H1 (cell line): ENCODE measurements at regions not wholly inside any gene's neighbourhood (a gene's known extent, or its start where the extent isn't known, plus 50 kb on each side); places are given as distances from the start of the nearest gene placed in this dataset.

Experiments used
- CTCF ChIA-PET: fragments of 300-600 bp; sonication (Branson Sonifier 250); formaldehyde crosslinking; loops from one replicate; lab custom pipeline; 2021; ENCODE audit not compliant: partially characterized antibody; lab: Charles Lee
- POLR2A ChIA-PET: fragments of 300-600 bp; sonication (Branson Sonifier 250); formaldehyde crosslinking; loops from one replicate; lab custom pipeline; 2021; ENCODE audit warnings: inconsistent platforms; ENCODE audit not compliant: partially characterized antibody; lab: Charles Lee
- DNase-seq, 2 experiments: peaks; one replicate each; pipeline versions ENCODE4 v3.0.0 to v3.0.0-alpha.2; 2010 to 2022; ENCODE audit warnings: low spot score in 2 of 2, low read depth in 1 of 2, mixed read lengths in 1 of 2
- FAIRE-seq: peaks from 2 replicates; lab custom pipeline; 2011; peaks lifted over from hg19 to GRCh38; lab: Jason Lieb, UNC
- H2AFZ ChIP-seq: 2 replicates; pipeline ENCODE4 v1.8.1; 2012; ENCODE audit warnings: low read length, inconsistent platforms
- H2AK5ac ChIP-seq: 2 replicates; pipeline ENCODE4 v1.6.1; 2013; ENCODE audit warnings: low read depth, low read length
- H2BK120ac ChIP-seq: replicated peaks from 2 replicates; pipeline ENCODE3; 2013; ENCODE audit warnings: low read depth, low read length, inconsistent platforms
- H2BK12ac ChIP-seq: 2 replicates; pipeline ENCODE4 v1.6.1; 2013; ENCODE audit warnings: low read depth, low read length
- H2BK15ac ChIP-seq: 2 replicates; pipeline ENCODE4 v1.6.1; 2013; ENCODE audit warnings: low read length
- H2BK20ac ChIP-seq: 2 replicates; pipeline ENCODE4 v1.6.1; 2013; ENCODE audit warnings: low read length
- H2BK5ac ChIP-seq: 2 replicates; pipeline ENCODE4 v1.6.1; 2013; ENCODE audit warnings: low read depth, low read length
- H3K14ac ChIP-seq: 2 replicates; pipeline ENCODE4 v1.6.1; 2013; ENCODE audit warnings: inconsistent platforms; ENCODE audit not compliant: insufficient read length
- H3K18ac ChIP-seq: 2 replicates; pipeline ENCODE4 v1.6.1; 2013; ENCODE audit warnings: low read length; ENCODE audit errors: extremely low read depth
- H3K23ac ChIP-seq: 2 replicates; pipeline ENCODE4 v1.6.1; 2013; ENCODE audit warnings: inconsistent platforms; ENCODE audit not compliant: insufficient read length
- H3K23me2 ChIP-seq: 2 replicates; pipeline ENCODE4 v1.6.1; 2013; ENCODE audit warnings: low read depth, low read length
- H3K27ac ChIP-seq: 2 replicates; pipeline ENCODE4 v1.6.1; 2011; ENCODE audit warnings: low read depth, low read length, inconsistent platforms
- H3K27me3 ChIP-seq, 4 experiments: replicated peaks in 1 of 4; 1 replicate in 1 of 4; 2 replicates in 3 of 4; pipeline versions ENCODE4 v1.6.1 to v1.8.1; 2011 to 2013; ENCODE audit warnings: low read length in 3 of 4, mild to moderate bottlenecking in 3 of 4, inconsistent platforms in 2 of 4, mixed read lengths in 2 of 4, moderate library complexity in 1 of 4; ENCODE audit not compliant: control insufficient read depth in 3 of 4, insufficient read depth in 3 of 4; ENCODE audit errors: extremely low read depth in 1 of 4
- H3K36me3 ChIP-seq, 4 experiments: 2 replicates each; pipeline versions ENCODE4 v1.6.1 to v1.8.1; 2011 to 2013; ENCODE audit warnings: mild to moderate bottlenecking in 4 of 4, low read length in 3 of 4, moderate library complexity in 2 of 4, control low read depth in 1 of 4, inconsistent platforms in 1 of 4; ENCODE audit not compliant: insufficient read depth in 4 of 4, control insufficient read depth in 2 of 4
- H3K4ac ChIP-seq: replicated peaks from 2 replicates; pipeline ENCODE3; 2013; ENCODE audit warnings: low read length, low read depth, mixed read lengths, inconsistent platforms; ENCODE audit not compliant: insufficient read length
- H3K4me1 ChIP-seq, 4 experiments: replicated peaks in 1 of 4; 1 replicate in 1 of 4; 2 replicates in 3 of 4; pipeline versions ENCODE4 v1.6.1 to v1.8.1; 2011 to 2013; ENCODE audit warnings: low read length in 3 of 4, inconsistent platforms in 2 of 4, mixed read lengths in 1 of 4; ENCODE audit not compliant: insufficient read depth in 4 of 4, control insufficient read depth in 3 of 4
- H3K4me2 ChIP-seq, 2 experiments: 2 replicates each; pipeline versions ENCODE4 v1.6.1 to v1.8.1; 2011 to 2013; ENCODE audit warnings: low read depth in 2 of 2, low read length in 2 of 2, control low read depth in 1 of 2, inconsistent platforms in 1 of 2, mild to moderate bottlenecking in 1 of 2; ENCODE audit not compliant: insufficient read depth in 1 of 2
- H3K4me3 ChIP-seq, 4 experiments: fragments of 200-600, 300-600 bp in 1 of 4; sonication (generic), shearing (Covaris generic), sonication (Bioruptor Twin) in 1 of 4; 2 replicates each; pipeline versions ENCODE4 v1.5.1 to v1.8.1; 2011 to 2016; ENCODE audit warnings: low read length in 4 of 4, low read depth in 3 of 4, control low read depth in 2 of 4, inconsistent platforms in 2 of 4, mild to moderate bottlenecking in 2 of 4, mixed read lengths in 1 of 4, moderate library complexity in 1 of 4; ENCODE audit not compliant: insufficient read depth in 2 of 4; ENCODE audit errors: extremely low read depth in 1 of 4
- H3K56ac ChIP-seq: replicated peaks from 2 replicates; pipeline ENCODE3; 2013; ENCODE audit warnings: low read depth, mild to moderate bottlenecking, mixed read lengths, low read length, inconsistent platforms; ENCODE audit not compliant: insufficient read length
- H3K79me1 ChIP-seq: 2 replicates; pipeline ENCODE4 v1.6.1; 2013; ENCODE audit warnings: low read depth, low read length, control low read depth
- H3K79me2 ChIP-seq, 2 experiments: 2 replicates each; pipeline versions ENCODE4 v1.6.1 to v1.8.1; 2012 to 2013; ENCODE audit warnings: low read length in 2 of 2, mild to moderate bottlenecking in 2 of 2, inconsistent platforms in 1 of 2; ENCODE audit not compliant: insufficient read depth in 2 of 2, control insufficient read depth in 1 of 2
- H3K9ac ChIP-seq, 4 experiments: replicated peaks in 1 of 4; 1 replicate in 1 of 4; 2 replicates in 3 of 4; pipeline versions ENCODE4 v1.6.1 to v1.8.1; 2011 to 2013; ENCODE audit warnings: low read depth in 3 of 4, low read length in 3 of 4, control low read depth in 2 of 4, mild to moderate bottlenecking in 2 of 4, moderate library complexity in 2 of 4, inconsistent platforms in 1 of 4; ENCODE audit errors: extremely low read depth in 1 of 4
- H3K9me3 ChIP-seq, 2 experiments: 2 replicates each; pipeline versions ENCODE4 v1.6.1 to v1.8.1; 2012 to 2013; ENCODE audit warnings: mild to moderate bottlenecking in 2 of 2, moderate library complexity in 2 of 2, control low read depth in 1 of 2, inconsistent platforms in 1 of 2, low read depth in 1 of 2, low read length in 1 of 2, mixed read lengths in 1 of 2; ENCODE audit not compliant: insufficient read depth in 2 of 2
- H4K20me1 ChIP-seq, 2 experiments: replicated peaks in 1 of 2; 2 replicates each; pipeline versions ENCODE3 to v1.8.1; 2011 to 2013; ENCODE audit warnings: inconsistent platforms in 2 of 2, low read length in 2 of 2, mild to moderate bottlenecking in 1 of 2; ENCODE audit not compliant: insufficient read depth in 2 of 2, control insufficient read depth in 1 of 2
- H4K5ac ChIP-seq: 2 replicates; pipeline ENCODE4 v1.6.1; 2013; ENCODE audit warnings: low read length, low read depth, mixed read lengths, inconsistent platforms; ENCODE audit not compliant: insufficient read length
- H4K8ac ChIP-seq: 2 replicates; pipeline ENCODE4 v1.8.0; 2013; ENCODE audit warnings: mild to moderate bottlenecking, moderate library complexity, low read length, inconsistent platforms; ENCODE audit not compliant: insufficient read depth; ENCODE audit errors: extremely low read depth
- H4K91ac ChIP-seq: replicated peaks from 2 replicates; pipeline ENCODE3; 2013; ENCODE audit warnings: low read length, mixed read lengths, inconsistent platforms; ENCODE audit not compliant: insufficient read length
- FOSL1 ChIP-seq: IDR thresholded peaks from 2 replicates; pipeline ENCODE4 v1.6.1; 2011; ENCODE audit warnings: mild to moderate bottlenecking, low read depth, low read length, moderate library complexity; ENCODE audit not compliant: insufficient read depth
- HDAC6 ChIP-seq: IDR thresholded peaks from one replicate; pipeline ENCODE4 v1.7.1; 2012; ENCODE audit warnings: low read depth, mild to moderate bottlenecking, inconsistent platforms, low read length, moderate library complexity
- JUND ChIP-seq: IDR thresholded peaks from 2 replicates; pipeline ENCODE4 v1.6.1; 2011; ENCODE audit warnings: mild to moderate bottlenecking, improper control_type of control experiment, low read length
- MAX ChIP-seq: IDR thresholded peaks from 2 replicates; pipeline ENCODE4 v1.6.1; 2012; ENCODE audit warnings: inconsistent platforms
- NRF1 ChIP-seq: IDR thresholded peaks from 2 replicates; pipeline ENCODE4 v1.6.1; 2011; ENCODE audit warnings: mild to moderate bottlenecking, low read depth, low read length, improper control_type of control experiment
- PHF8 ChIP-seq: fragments of 200-600 bp; sonication (generic); conservative IDR thresholded peaks from 2 replicates; pipeline ENCODE4 v1.7.1; 2012; ENCODE audit warnings: low read depth, mild to moderate bottlenecking, inconsistent platforms, low read length, moderate library complexity
- SIN3A ChIP-seq, 2 experiments: IDR thresholded peaks in 1 of 2; conservative IDR thresholded peaks in 1 of 2; 2 replicates each; pipeline ENCODE4 v1.6.1; 2011 to 2012; ENCODE audit warnings: low read length in 2 of 2, improper control_type of control experiment in 1 of 2, low read depth in 1 of 2, mild to moderate bottlenecking in 1 of 2
- SIX5 ChIP-seq: IDR thresholded peaks from 2 replicates; pipeline ENCODE4 v1.6.1; 2011; ENCODE audit warnings: mild to moderate bottlenecking, low read depth, low read length

- no peak for TF ChIP-seq PHF8
Observed at GRCh38 chr16:63776437-63776836, 1345.4 kb downstream of the CDH11 start (continued).

GRCh38 chr16:63776034-63776433 lies 1345.8 kb downstream of the CDH11 start:
- no peak overlapping the region for H3K9ac ChIP-seq
- H3K36me3 ChIP-seq, result no peaks in the 10 kb centered on the region
- H3K23ac ChIP-seq, result no peak overlapping the region
- H4K5ac ChIP-seq, result no peak overlapping the region
- no peak overlapping the region for H2BK5ac ChIP-seq
- H3K79me1 ChIP-seq, result no peaks in the 10 kb centered on the region
- no peak overlapping the region for H3K4me3 ChIP-seq
- no peak for DNase-seq
- H2BK20ac ChIP-seq, result no peak overlapping the region
- no peak overlapping the region for H4K8ac ChIP-seq
- no peaks in the 10 kb centered on the region for H3K4me1 ChIP-seq
- no peak overlapping the region for H3K56ac ChIP-seq
- no peak overlapping the region for H2BK120ac ChIP-seq
- no peaks in the 10 kb centered on the region for H3K27me3 ChIP-seq
- CTCF ChIA-PET, result no interaction called here
- no peak overlapping the region for H3K4me2 ChIP-seq
- H2AK5ac ChIP-seq, result no peak overlapping the region
- no peak overlapping the region for H3K27ac ChIP-seq
- no peak overlapping the region for H3K4ac ChIP-seq
- no peak for FAIRE-seq
- no peaks in the 10 kb centered on the region for H3K23me2 ChIP-seq
- no peak overlapping the region for H3K18ac ChIP-seq
- no peaks in the 10 kb centered on the region for H4K20me1 ChIP-seq
- no peak overlapping the region for H2AFZ ChIP-seq
- H4K91ac ChIP-seq, result no peak overlapping the region
- no peak overlapping the region for H2BK12ac ChIP-seq
- POLR2A ChIA-PET, result no interaction called here
- no peaks in the 10 kb centered on the region for H3K79me2 ChIP-seq
- H3K14ac ChIP-seq, result no peak overlapping the region
- H2BK15ac ChIP-seq, result no peak overlapping the region
- no peaks in the 10 kb centered on the region for H3K9me3 ChIP-seq
- TF ChIP-seq JUND, result no peak
- TF ChIP-seq SIX5, result no peak
- TF ChIP-seq HDAC6, result no peak
- TF ChIP-seq NRF1, result no peak
- TF ChIP-seq SIN3A (conservative IDR thresholded peaks at IDR 0.05 in 1 of 2, IDR thresholded peaks at IDR 0.05 in 1 of 2; ENCODE audit: low read depth in 1 of 2, low read length in 2 of 2), result no peak
- no peak for TF ChIP-seq MAX
- no peak for TF ChIP-seq FOSL1
